Colonic mucosa (tissue), 4 donors: ENCODE measurements at regions not wholly inside any gene's neighbourhood (a gene's known extent, or its start where the extent isn't known, plus 50 kb on each side); places are given as distances from the start of the nearest gene placed in this dataset.

Source experiments
- DNase-seq: peaks from one replicate; pipeline ENCODE4 v3.0.0-alpha.2; 2020
- H3K27ac ChIP-seq: fragments of 200-600 bp; one replicate; pipeline ENCODE4 v1.8.0; 2021
- H3K27me3 ChIP-seq: fragments of 200-600 bp; one replicate; pipeline ENCODE4 v1.8.0; 2021
- H3K36me3 ChIP-seq: fragments of 200-600 bp; one replicate; pipeline ENCODE4 v1.8.0; 2021
- H3K4me1 ChIP-seq: fragments of 200-600 bp; one replicate; pipeline ENCODE4 v1.8.0; 2021; ENCODE audit warnings: mild to moderate bottlenecking
- H3K4me3 ChIP-seq: fragments of 200-600 bp; one replicate; pipeline ENCODE4 v1.8.0; 2021
- H3K9ac ChIP-seq, 2 donors: one replicate each; pipeline ENCODE4 v1.7.0; 2013; ENCODE audit warnings: control low read depth in 2 of 2, low read depth in 2 of 2, low read length in 2 of 2
- H3K9me3 ChIP-seq: fragments of 200-600 bp; one replicate; pipeline ENCODE4 v1.8.0; 2021
- intact Hi-C: fragments of 100-400 bp; cut with DNase I; formaldehyde crosslinking; loops from one replicate; pipeline ENCODE4 v1.14.1; 2022
- TF ChIP-seq, protein P1 (sequence below): fragments of 200-600 bp; IDR thresholded peaks from one replicate; pipeline ENCODE4 v1.8.0; 2022; ENCODE audit warnings: antibody characterized with exemption, mild to moderate bottlenecking
- donor health status: healthy.
- donor health status: DM: no; HTN: no; CAD: no.
- donor health status: DM: no; HTN: no; CAD: no.

DNA sequence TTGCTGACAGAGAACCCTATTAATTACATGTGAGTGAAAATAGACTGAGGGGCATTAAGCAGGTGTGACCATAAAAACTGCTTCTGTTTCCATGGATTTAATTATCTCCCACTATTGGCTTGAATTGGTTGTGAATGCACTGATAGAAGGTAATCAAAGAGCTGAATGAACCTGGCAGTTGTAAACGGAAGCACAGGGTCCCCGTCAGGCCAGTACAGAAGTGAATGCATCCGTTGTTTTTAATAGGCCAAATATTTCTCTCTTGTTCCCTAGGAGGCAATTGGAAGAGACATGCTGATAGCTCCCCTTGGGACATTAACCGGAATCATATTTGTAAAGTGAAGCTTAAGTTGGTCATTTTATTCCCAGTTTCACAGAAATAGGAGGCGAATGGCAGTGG lies 147.0 kb downstream of the CAVIN4 start:
- no peak overlapping the region for H3K27ac ChIP-seq
- no peaks in the 10 kb centered on the region for H3K9me3 ChIP-seq
- no peaks in the 10 kb centered on the region for H3K4me1 ChIP-seq
- H3K4me3 ChIP-seq = no peak overlapping the region
- no peak for DNase-seq
- no peak overlapping the region for H3K9ac ChIP-seq
- H3K27me3 ChIP-seq = no peaks in the 10 kb centered on the region
- TF ChIP-seq, protein P1, sequence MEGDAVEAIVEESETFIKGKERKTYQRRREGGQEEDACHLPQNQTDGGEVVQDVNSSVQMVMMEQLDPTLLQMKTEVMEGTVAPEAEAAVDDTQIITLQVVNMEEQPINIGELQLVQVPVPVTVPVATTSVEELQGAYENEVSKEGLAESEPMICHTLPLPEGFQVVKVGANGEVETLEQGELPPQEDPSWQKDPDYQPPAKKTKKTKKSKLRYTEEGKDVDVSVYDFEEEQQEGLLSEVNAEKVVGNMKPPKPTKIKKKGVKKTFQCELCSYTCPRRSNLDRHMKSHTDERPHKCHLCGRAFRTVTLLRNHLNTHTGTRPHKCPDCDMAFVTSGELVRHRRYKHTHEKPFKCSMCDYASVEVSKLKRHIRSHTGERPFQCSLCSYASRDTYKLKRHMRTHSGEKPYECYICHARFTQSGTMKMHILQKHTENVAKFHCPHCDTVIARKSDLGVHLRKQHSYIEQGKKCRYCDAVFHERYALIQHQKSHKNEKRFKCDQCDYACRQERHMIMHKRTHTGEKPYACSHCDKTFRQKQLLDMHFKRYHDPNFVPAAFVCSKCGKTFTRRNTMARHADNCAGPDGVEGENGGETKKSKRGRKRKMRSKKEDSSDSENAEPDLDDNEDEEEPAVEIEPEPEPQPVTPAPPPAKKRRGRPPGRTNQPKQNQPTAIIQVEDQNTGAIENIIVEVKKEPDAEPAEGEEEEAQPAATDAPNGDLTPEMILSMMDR = no peak
- H3K36me3 ChIP-seq = no peaks in the 10 kb centered on the region
- intact Hi-C loops = no loop called here

DNA sequence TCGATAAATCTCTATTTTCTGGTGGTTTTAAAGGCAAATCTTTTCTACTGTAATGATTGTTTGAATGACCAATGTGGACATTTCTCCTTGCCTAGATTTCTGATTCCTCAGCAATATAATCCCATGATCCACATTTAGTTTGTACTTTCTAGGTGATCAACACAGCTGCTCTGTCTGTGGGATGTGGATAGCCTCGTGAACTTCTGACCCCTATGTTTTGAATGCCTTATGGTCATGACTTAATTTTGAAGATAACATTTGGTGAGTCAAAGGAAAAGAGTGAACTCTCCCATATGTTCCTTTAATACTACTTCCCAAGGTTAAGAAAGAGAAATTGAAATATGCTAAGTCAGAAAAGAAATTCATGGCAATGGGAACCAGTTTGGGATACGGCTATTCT lies 147.5 kb downstream of the CAVIN4 start:
- DNase-seq = no peak
- no peak overlapping the region for H3K9ac ChIP-seq
- TF ChIP-seq, protein P1 = no peak
- intact Hi-C loops = no loop called here
- H3K4me1 ChIP-seq = no peaks in the 10 kb centered on the region
- H3K4me3 ChIP-seq = no peak overlapping the region
- no peaks in the 10 kb centered on the region for H3K27me3 ChIP-seq
- no peak overlapping the region for H3K27ac ChIP-seq
- no peaks in the 10 kb centered on the region for H3K36me3 ChIP-seq
- no peaks in the 10 kb centered on the region for H3K9me3 ChIP-seq

DNA sequence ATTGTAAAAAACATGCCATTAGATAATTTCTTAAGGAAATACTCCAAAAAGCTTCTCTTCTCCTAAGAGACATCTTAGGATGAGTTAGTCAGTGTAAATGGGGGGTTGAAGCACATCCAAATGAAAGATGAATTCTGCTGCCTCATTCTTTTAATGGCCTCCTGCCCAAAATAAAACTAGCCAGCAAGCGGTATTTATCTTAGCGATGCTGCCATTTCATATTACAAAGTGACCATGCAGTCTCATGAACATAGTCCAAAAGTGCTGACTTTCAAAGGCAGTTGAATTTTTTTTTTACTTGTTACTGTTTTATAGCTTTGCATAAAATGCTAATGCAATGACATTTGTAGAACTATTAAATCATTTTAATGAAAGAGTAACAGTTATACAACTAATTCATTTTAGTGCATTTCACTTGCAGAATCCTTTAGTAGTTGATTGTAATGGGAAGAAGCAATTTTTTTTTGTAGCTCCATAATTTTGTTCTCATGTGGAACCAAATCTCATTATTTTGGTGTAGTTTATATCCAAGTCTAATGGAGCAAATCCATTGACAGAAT lies 151.5 kb downstream of the CAVIN4 start:
- Histone ChIP-seq H3K27ac (no peak overlapping the region), H3K9ac (no peak overlapping the region), H3K4me3 (no peak overlapping the region), H3K9me3 (no peaks in the 10 kb centered on the region), H3K36me3 (no peaks in the 10 kb centered on the region), H3K27me3 (no peaks in the 10 kb centered on the region), H3K4me1 (no peaks in the 10 kb centered on the region)
- no peak for DNase-seq
- TF ChIP-seq, protein P1 = no peak
- intact Hi-C loops = no loop called here

DNA sequence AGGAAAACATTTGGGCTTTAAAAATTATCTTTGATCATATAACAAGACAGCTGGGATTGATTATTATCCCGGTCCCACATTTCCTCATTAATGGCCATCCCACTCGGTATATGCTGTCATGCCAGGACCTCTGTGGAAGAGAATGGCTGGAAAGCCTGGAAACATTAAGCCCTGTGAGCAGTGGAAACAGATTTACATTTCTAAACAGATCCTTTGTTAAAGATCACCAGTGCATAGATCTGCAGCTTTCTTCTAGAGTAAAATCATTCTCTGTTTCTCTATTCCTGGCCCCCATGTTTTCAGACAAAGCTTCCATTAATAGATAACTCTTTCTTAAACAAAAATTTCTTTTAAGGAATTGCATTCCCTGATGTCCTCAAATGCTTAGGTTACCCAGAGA lies 152.2 kb downstream of the CAVIN4 start:
- Histone ChIP-seq H3K4me1 (no peaks in the 10 kb centered on the region), H3K9ac (no peak overlapping the region), H3K27ac (no peak overlapping the region), H3K4me3 (no peak overlapping the region), H3K9me3 (no peaks in the 10 kb centered on the region), H3K36me3 (no peaks in the 10 kb centered on the region), H3K27me3 (no peaks in the 10 kb centered on the region)
- intact Hi-C loops = no loop called here
- TF ChIP-seq, protein P1 = no peak
- DNase-seq = no peak

DNA sequence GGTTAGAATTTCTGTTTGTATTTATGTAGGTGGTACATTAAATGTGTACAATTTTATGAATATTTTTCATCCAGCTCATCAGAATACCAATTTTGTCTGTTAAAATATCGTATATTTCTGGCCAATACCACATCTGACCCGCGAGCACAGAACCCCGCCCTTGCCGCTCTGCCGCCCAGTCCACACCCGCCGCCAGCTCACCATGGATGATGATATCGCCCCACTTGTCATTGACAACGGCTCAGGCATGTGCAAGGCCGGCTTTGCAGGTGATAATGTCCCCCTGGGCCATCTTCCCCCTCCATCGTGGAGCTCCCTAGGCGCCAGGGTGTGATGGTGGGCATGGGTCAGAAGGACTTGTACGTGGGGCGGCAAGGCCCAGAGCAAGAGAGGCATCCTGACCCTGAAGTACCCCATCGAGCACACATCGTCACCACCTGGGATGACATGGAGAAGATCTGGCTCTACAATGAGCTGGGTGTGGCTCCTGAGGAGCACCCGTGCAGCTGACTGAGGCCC lies 153.2 kb downstream of the CAVIN4 start:
- Histone ChIP-seq H3K27ac (no peak overlapping the region), H3K4me1 (no peaks in the 10 kb centered on the region), H3K27me3 (no peaks in the 10 kb centered on the region), H3K9ac (no peak overlapping the region), H3K4me3 (no peak overlapping the region), H3K9me3 (no peaks in the 10 kb centered on the region), H3K36me3 (no peaks in the 10 kb centered on the region)
- DNase-seq = no peak
- TF ChIP-seq, protein P1 = no peak
- intact Hi-C loops = no loop called here
